K562 (cell line): ENCODE measurements at regions not wholly inside any gene's neighbourhood (a gene's known extent, or its start where the extent isn't known, plus 50 kb on each side); places are given as distances from the start of the nearest gene placed in this dataset.

Experiments
- ATAC-seq: fragments of 200-7000 bp; cut with Tn5 transposase; 3 replicates; pipeline ENCODE4 v1.9.1; 2020; ENCODE audit warnings: moderate library complexity
- BruUV-seq: library from RNA; stranded (reverse); fragments of 400-500 nt; replicated peaks from 2 replicates; lab custom pipeline; 2021; lab: Mats Ljungman, UMichigan
- CTCF ChIA-PET: fragments of 300-600 bp; formaldehyde crosslinking; extraction: SDS; loops from one replicate; lab custom pipeline; 2021; ENCODE audit warnings: low intra/inter-chr PET ratio; lab: Yijun Ruan, JAX
- POLR2A ChIA-PET: fragments of 300-600, 350-650 bp; sonication (Branson Sonifier 250); formaldehyde crosslinking; extraction: SDS; loops from one replicate; lab custom pipeline; 2021; ENCODE audit warnings: antibody characterized with exemption, inconsistent platforms; lab: Yijun Ruan, JAX
- DNase-seq, 4 experiments: peaks; one replicate each; pipeline versions ENCODE4 v3.0.0 to v3.0.0-alpha.2; 2011 to 2018; ENCODE audit warnings: low spot score in 3 of 4, mixed read lengths in 3 of 4; ENCODE audit errors: extremely low read depth in 1 of 4
- FAIRE-seq: peaks from 2 replicates; lab custom pipeline; 2011; peaks lifted over from hg19 to GRCh38; lab: Jason Lieb, UNC
- H2AFZ ChIP-seq: 2 replicates; pipeline ENCODE4 v1.6.0; 2011; ENCODE audit warnings: low read depth, low read length, control low read depth, inconsistent platforms
- H3K27ac ChIP-seq: fragments of 200-600 bp; 3 replicates; pipeline ENCODE4 v1.8.0; 2011; ENCODE audit warnings: low read depth, mild to moderate bottlenecking, control low read depth, inconsistent platforms, low read length, moderate library complexity, mixed read lengths; ENCODE audit errors: extremely low read depth
- H3K27me3 ChIP-seq, 2 experiments: fragments of 300-600 bp in 1 of 2; 2 replicates in 1 of 2; 3 replicates in 1 of 2; pipeline versions ENCODE4 v1.6.0 to v1.8.0; 2011; ENCODE audit warnings: inconsistent platforms in 2 of 2, low read length in 2 of 2, mild to moderate bottlenecking in 1 of 2, mixed read lengths in 1 of 2, moderate library complexity in 1 of 2; ENCODE audit not compliant: control insufficient read depth in 2 of 2, insufficient read depth in 2 of 2
- H3K36me3 ChIP-seq: fragments of 300-600 bp; 3 replicates; pipeline ENCODE4 v1.8.0; 2011; ENCODE audit warnings: mild to moderate bottlenecking, low read length, inconsistent platforms; ENCODE audit not compliant: control insufficient read depth, insufficient read depth
- H3K4me1 ChIP-seq, 2 experiments: fragments of 200-600 bp in 1 of 2; replicated peaks in 1 of 2; 2 replicates in 1 of 2; 3 replicates in 1 of 2; pipeline versions ENCODE4 v1.5.1 to v1.8.0; 2011; ENCODE audit warnings: inconsistent platforms in 2 of 2, low read length in 2 of 2, mild to moderate bottlenecking in 1 of 2, mixed read lengths in 1 of 2, moderate library complexity in 1 of 2; ENCODE audit not compliant: control insufficient read depth in 2 of 2, insufficient read depth in 2 of 2
- H3K4me2 ChIP-seq: 2 replicates; pipeline ENCODE4 v1.6.1; 2011; ENCODE audit warnings: low read length, control low read depth, inconsistent platforms, mixed read lengths; ENCODE audit not compliant: insufficient read depth
- H3K4me3 ChIP-seq: fragments of 200-600 bp; sonication (generic), shearing (Covaris generic); 2 replicates; pipeline ENCODE4 v1.5.1; 2016; ENCODE audit warnings: control low read depth, inconsistent platforms
- H3K79me2 ChIP-seq: fragments of 200-600 bp; 3 replicates; pipeline ENCODE4 v1.8.0; 2011; ENCODE audit warnings: low read length, inconsistent platforms; ENCODE audit not compliant: control insufficient read depth, insufficient read depth
- H3K9ac ChIP-seq, 2 experiments: 2 replicates each; pipeline versions ENCODE4 v1.6.0 to v1.6.1; 2011; ENCODE audit warnings: low read depth in 2 of 2, low read length in 2 of 2, control low read depth in 1 of 2, inconsistent platforms in 1 of 2, mild to moderate bottlenecking in 1 of 2, mixed read lengths in 1 of 2; ENCODE audit not compliant: insufficient read depth in 1 of 2
- H3K9me1 ChIP-seq: one replicate; pipeline ENCODE4 v1.6.0; 2011; ENCODE audit warnings: inconsistent platforms, mild to moderate bottlenecking, low read length, moderate library complexity; ENCODE audit not compliant: control insufficient read depth, insufficient read depth
- H3K9me3 ChIP-seq: replicated peaks from 2 replicates; pipeline ENCODE4 v1.5.1; 2011; ENCODE audit warnings: low read depth, low read length, inconsistent platforms; ENCODE audit not compliant: control insufficient read depth, insufficient read depth
- H4K20me1 ChIP-seq: replicated peaks from 2 replicates; pipeline ENCODE4 v1.6.1; 2011; ENCODE audit warnings: low read length, inconsistent platforms, mixed read lengths; ENCODE audit not compliant: control insufficient read depth, insufficient read depth
- ADNP ChIP-seq: fragments of 200-800 bp; sonication (Bioruptor generic); IDR thresholded peaks from 2 replicates; pipeline ENCODE4 v1.6.1; 2016; ENCODE audit warnings: missing genetic modification characterization, missing compliant biosample characterization
- ARHGAP35 ChIP-seq: fragments of 450-650 bp; IDR thresholded peaks from 2 replicates; pipeline ENCODE4 v1.6.1; 2018; ENCODE audit not compliant: partially characterized antibody
- BHLHE40 ChIP-seq: IDR thresholded peaks from 2 replicates; pipeline ENCODE4 v1.6.1; 2011; ENCODE audit warnings: low read length, improper control_type of control experiment
- CBFB ChIP-seq: sonication (generic); formaldehyde crosslinking; IDR thresholded peaks from 2 replicates; pipeline ENCODE4 v1.4.0; 2020; ENCODE audit warnings: mild to moderate bottlenecking, missing genetic modification reagents
- CBX8 ChIP-seq: fragments of 200-600 bp; sonication (generic); IDR thresholded peaks from 2 replicates; pipeline ENCODE4 v1.6.1; 2012; ENCODE audit warnings: borderline replicate concordance, mixed run types, low read depth, mild to moderate bottlenecking, moderate library complexity, mixed read lengths, low read length, control low read depth, inconsistent platforms; ENCODE audit not compliant: poor library complexity, severe bottlenecking; ENCODE audit errors: extremely low read depth
- CEBPG ChIP-seq, 3 experiments: fragments of 200-800 bp in 1 of 3; sonication (Bioruptor generic) in 1 of 3; sonication (generic) in 1 of 3; formaldehyde crosslinking in 1 of 3; IDR thresholded peaks in 2 of 3; conservative IDR thresholded peaks in 1 of 3; 2 replicates each; pipeline versions ENCODE4 v1.6.1 to v1.8.0; 2016 to 2022; ENCODE audit warnings: missing compliant biosample characterization in 2 of 3, missing genetic modification characterization in 2 of 3, mild to moderate bottlenecking in 1 of 3, missing genetic modification reagents in 1 of 3
- HMGXB4 ChIP-seq: sonication (generic); formaldehyde crosslinking; IDR thresholded peaks from 2 replicates; pipeline ENCODE4 v1.8.1; 2023; ENCODE audit warnings: mild to moderate bottlenecking, missing genetic modification reagents
- OTX1 ChIP-seq: fragments of 450-650 bp; formaldehyde crosslinking; IDR thresholded peaks from 2 replicates; pipeline ENCODE4 v1.4.0; 2022; ENCODE audit warnings: mild to moderate bottlenecking
- POLR2G ChIP-seq: fragments of 200-400 bp; formaldehyde crosslinking; IDR thresholded peaks from 2 replicates; pipeline ENCODE4 v1.6.1; 2017; ENCODE audit warnings: low read depth, mild to moderate bottlenecking, antibody characterized with exemption, low read length, moderate library complexity
- SMAD2 ChIP-seq: fragments of 150-350 bp; IDR thresholded peaks from 2 replicates; pipeline ENCODE4 v1.6.1; 2014; ENCODE audit warnings: low read depth, mild to moderate bottlenecking, low read length
- SRSF1 ChIP-seq: fragments of 200-400 bp; formaldehyde crosslinking; IDR thresholded peaks from 2 replicates; pipeline ENCODE4 v1.6.1; 2017; ENCODE audit warnings: mild to moderate bottlenecking, low read depth, low read length, moderate library complexity
- YBX1 ChIP-seq: fragments of 450-650 bp; IDR thresholded peaks from 2 replicates; pipeline ENCODE4 v1.7.1; 2016; ENCODE audit warnings: mild to moderate bottlenecking
- ZNF431 ChIP-seq: sonication (generic); formaldehyde crosslinking; IDR thresholded peaks from 2 replicates; pipeline ENCODE4 v1.8.0; 2022; ENCODE audit warnings: mild to moderate bottlenecking, missing genetic modification reagents
- WGBS: fragments of 100-300 bp; shearing (Covaris generic); methylation state at CpG from one replicate; pipeline ENCODE4 v1.1.6; 2016; ENCODE audit warnings: low coverage, mixed read lengths; ENCODE audit not compliant: insufficient coverage; ENCODE audit errors: missing lambda C conversion rate; 5-methylcytosine and 5-hydroxymethylcytosine counted together
- in situ Hi-C: fragments of 300-500 bp; cut with MboI; formaldehyde crosslinking; loops from 4 replicates; pipeline ENCODE4 v1.15.0; 2018; ENCODE audit warnings: inconsistent platforms, mixed read lengths
- intact Hi-C: fragments of 100-400 bp; cut with micrococcal nuclease; formaldehyde crosslinking; loops from 2 replicates; pipeline ENCODE4 v1.14.2; 2022
- TF ChIP-seq, protein P1 (sequence below), 3 experiments: IDR thresholded peaks in 2 of 3; conservative IDR thresholded peaks in 1 of 3; 2 replicates each; pipeline ENCODE4 v1.5.1; 2011 to 2012; ENCODE audit warnings: low read length in 3 of 3, mild to moderate bottlenecking in 3 of 3, control low read depth in 2 of 3, improper control_type of control experiment in 1 of 3, inconsistent platforms in 1 of 3, low read depth in 1 of 3, mixed read lengths in 1 of 3, moderate library complexity in 1 of 3; ENCODE audit not compliant: insufficient read depth in 2 of 3
- TF ChIP-seq, protein P2 (sequence below): fragments of 450-650 bp; IDR thresholded peaks from 2 replicates; pipeline ENCODE4 v1.7.1; 2018; ENCODE audit warnings: mild to moderate bottlenecking, low read depth; ENCODE audit not compliant: partially characterized antibody
- TF ChIP-seq, protein P3 (sequence below), 2 experiments: fragments of 450-650 bp in 1 of 2; sonication (generic) in 1 of 2; formaldehyde crosslinking; conservative IDR thresholded peaks; 2 replicates each; pipeline versions ENCODE4 v1.4.0 to v1.8.1; 2020 to 2022; ENCODE audit warnings: mild to moderate bottlenecking in 1 of 2, missing genetic modification reagents in 1 of 2

DNA sequence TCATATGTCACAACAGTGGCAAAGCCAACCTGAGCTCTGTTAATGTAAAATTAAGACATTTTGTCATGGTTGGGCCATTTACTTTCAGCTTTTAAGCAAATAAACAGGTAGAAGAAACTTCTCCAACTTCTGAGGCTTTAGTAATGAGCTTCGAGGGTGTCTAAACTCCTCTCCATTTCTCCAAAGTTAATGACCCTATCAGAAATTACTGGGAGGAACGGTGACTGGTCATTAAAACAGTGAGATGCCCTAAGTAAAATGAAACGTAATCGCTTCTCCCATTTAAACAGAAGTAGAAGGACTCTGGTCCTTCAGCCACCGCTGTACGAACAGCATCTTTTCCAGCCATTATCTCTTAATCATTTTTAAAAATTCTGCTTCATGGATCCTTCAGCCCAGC is 986.9 kb upstream of the MANEA start:
- ChIA-PET CTCF (no interaction called here), POLR2A (no interaction called here)
- no peak for FAIRE-seq
- DNase-seq, result no peak
- H3K9me1 ChIP-seq, result no peaks in the 10 kb centered on the region
- H3K4me1 ChIP-seq, result no peaks in the 10 kb centered on the region
- no peak overlapping the region for H3K9ac ChIP-seq
- 2% methylated on average over 6 of the region's 6 CpGs for WGBS
- H3K4me2 ChIP-seq, result no peak overlapping the region
- H2AFZ ChIP-seq, result no peak overlapping the region
- no peaks in the 10 kb centered on the region for H3K36me3 ChIP-seq
- intact Hi-C loops, result no loop called here
- H3K27me3 ChIP-seq, result no peaks in the 10 kb centered on the region
- no peak overlapping the region for H3K4me3 ChIP-seq
- no peak overlapping the region for H3K27ac ChIP-seq
- H4K20me1 ChIP-seq, result no peaks in the 10 kb centered on the region
- ATAC-seq, result no peak
- TF ChIP-seq CBFB (CRISPR knock-in tag) (no peak), ZNF431 (CRISPR knock-in tag) (no peak), CEBPG (CRISPR knock-in tag; IDR thresholded peaks at IDR 0.05) (no peak), CEBPG (tag; conservative IDR thresholded peaks at IDR 0.05 in 1 of 2, IDR thresholded peaks at IDR 0.05 in 1 of 2) (no peak), OTX1 (CRISPR knock-in tag) (no peak), HMGXB4 (CRISPR knock-in tag) (no peak), CBX8 (no peak), SRSF1 (no peak), YBX1 (no peak), BHLHE40 (no peak), ADNP (tag) (no peak), POLR2G (no peak), SMAD2 (no peak), ARHGAP35 (no peak)
- TF ChIP-seq, protein P1, sequence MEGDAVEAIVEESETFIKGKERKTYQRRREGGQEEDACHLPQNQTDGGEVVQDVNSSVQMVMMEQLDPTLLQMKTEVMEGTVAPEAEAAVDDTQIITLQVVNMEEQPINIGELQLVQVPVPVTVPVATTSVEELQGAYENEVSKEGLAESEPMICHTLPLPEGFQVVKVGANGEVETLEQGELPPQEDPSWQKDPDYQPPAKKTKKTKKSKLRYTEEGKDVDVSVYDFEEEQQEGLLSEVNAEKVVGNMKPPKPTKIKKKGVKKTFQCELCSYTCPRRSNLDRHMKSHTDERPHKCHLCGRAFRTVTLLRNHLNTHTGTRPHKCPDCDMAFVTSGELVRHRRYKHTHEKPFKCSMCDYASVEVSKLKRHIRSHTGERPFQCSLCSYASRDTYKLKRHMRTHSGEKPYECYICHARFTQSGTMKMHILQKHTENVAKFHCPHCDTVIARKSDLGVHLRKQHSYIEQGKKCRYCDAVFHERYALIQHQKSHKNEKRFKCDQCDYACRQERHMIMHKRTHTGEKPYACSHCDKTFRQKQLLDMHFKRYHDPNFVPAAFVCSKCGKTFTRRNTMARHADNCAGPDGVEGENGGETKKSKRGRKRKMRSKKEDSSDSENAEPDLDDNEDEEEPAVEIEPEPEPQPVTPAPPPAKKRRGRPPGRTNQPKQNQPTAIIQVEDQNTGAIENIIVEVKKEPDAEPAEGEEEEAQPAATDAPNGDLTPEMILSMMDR (IDR thresholded peaks at IDR 0.05 in 2 of 3, conservative IDR thresholded peaks at IDR 0.05 in 1 of 3; ENCODE audit: insufficient read depth in 2 of 3, low read depth in 1 of 3, low read length in 3 of 3), result no peak
- TF ChIP-seq, protein P2, sequence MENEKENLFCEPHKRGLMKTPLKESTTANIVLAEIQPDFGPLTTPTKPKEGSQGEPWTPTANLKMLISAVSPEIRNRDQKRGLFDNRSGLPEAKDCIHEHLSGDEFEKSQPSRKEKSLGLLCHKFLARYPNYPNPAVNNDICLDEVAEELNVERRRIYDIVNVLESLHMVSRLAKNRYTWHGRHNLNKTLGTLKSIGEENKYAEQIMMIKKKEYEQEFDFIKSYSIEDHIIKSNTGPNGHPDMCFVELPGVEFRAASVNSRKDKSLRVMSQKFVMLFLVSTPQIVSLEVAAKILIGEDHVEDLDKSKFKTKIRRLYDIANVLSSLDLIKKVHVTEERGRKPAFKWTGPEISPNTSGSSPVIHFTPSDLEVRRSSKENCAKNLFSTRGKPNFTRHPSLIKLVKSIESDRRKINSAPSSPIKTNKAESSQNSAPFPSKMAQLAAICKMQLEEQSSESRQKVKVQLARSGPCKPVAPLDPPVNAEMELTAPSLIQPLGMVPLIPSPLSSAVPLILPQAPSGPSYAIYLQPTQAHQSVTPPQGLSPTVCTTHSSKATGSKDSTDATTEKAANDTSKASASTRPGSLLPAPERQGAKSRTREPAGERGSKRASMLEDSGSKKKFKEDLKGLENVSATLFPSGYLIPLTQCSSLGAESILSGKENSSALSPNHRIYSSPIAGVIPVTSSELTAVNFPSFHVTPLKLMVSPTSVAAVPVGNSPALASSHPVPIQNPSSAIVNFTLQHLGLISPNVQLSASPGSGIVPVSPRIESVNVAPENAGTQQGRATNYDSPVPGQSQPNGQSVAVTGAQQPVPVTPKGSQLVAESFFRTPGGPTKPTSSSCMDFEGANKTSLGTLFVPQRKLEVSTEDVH, result no peak
- TF ChIP-seq, protein P3, sequence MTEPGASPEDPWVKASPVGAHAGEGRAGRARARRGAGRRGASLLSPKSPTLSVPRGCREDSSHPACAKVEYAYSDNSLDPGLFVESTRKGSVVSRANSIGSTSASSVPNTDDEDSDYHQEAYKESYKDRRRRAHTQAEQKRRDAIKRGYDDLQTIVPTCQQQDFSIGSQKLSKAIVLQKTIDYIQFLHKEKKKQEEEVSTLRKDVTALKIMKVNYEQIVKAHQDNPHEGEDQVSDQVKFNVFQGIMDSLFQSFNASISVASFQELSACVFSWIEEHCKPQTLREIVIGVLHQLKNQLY (CRISPR knock-in tag; conservative IDR thresholded peaks at IDR 0.05), result no peak
- TF ChIP-seq, all 486 proteins: peak for 0
- H3K79me2 ChIP-seq, result no peaks in the 10 kb centered on the region
- H3K9me3 ChIP-seq, result no peaks in the 10 kb centered on the region
- in situ Hi-C loops, result no loop called here
- no TSS peak for BruUV-seq
